Astrocyte of the spinal cord (primary cell): ENCODE measurements at regions not wholly inside any gene's neighbourhood (a gene's known extent, or its start where the extent isn't known, plus 50 kb on each side); places are given as distances from the start of the nearest gene placed in this dataset.

Experiments
- DNase-seq: peaks from one replicate; pipeline ENCODE4 v3.0.0; 2011; ENCODE audit warnings: low read depth, low spot score
- H3K4me3 ChIP-seq: 2 replicates; pipeline ENCODE4 v1.5.1; 2011; ENCODE audit warnings: low read depth, mild to moderate bottlenecking, low read length, moderate library complexity
- in situ Hi-C: cut with HindIII; loops from 2 replicates; pipeline ENCODE4 v1.10.0; 2017; ENCODE audit warnings: low sequenced_read_pairs
- TF ChIP-seq, protein P1 (sequence below): IDR thresholded peaks from 2 replicates; pipeline ENCODE4 v1.5.1; 2012; ENCODE audit warnings: low read depth, mild to moderate bottlenecking, low read length, inconsistent platforms

DNA sequence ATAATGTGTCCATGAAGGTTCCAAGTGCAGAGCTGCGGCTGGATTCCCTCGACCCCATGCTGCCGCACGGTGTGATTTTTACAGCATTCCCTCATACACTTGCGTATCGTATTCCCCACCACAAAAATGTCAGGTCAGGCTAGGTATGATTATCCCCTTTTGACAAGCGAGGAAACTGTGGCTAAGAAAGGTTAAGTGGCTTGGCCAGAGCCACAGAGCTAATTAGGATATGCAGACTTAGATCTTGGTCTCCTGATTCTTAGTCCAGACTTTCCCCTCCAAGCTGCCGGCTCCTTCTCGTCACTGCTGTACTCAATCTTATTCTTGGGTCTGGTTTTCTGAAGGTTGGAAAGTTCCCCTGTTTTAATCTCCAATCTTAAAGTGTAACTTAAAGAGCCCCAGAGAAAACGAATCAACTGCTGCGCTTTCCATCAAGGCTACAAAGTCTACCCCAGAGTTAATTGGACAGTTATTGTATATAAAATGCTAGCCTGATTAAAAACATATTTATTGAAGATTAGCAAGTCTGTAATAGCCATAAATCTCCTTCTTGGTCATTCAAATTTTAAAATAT is 176.6 kb downstream of the ADAMTS15 start:
- in situ Hi-C loops = no loop called here
- H3K4me3 ChIP-seq = no peak overlapping the region
- TF ChIP-seq, protein P1, sequence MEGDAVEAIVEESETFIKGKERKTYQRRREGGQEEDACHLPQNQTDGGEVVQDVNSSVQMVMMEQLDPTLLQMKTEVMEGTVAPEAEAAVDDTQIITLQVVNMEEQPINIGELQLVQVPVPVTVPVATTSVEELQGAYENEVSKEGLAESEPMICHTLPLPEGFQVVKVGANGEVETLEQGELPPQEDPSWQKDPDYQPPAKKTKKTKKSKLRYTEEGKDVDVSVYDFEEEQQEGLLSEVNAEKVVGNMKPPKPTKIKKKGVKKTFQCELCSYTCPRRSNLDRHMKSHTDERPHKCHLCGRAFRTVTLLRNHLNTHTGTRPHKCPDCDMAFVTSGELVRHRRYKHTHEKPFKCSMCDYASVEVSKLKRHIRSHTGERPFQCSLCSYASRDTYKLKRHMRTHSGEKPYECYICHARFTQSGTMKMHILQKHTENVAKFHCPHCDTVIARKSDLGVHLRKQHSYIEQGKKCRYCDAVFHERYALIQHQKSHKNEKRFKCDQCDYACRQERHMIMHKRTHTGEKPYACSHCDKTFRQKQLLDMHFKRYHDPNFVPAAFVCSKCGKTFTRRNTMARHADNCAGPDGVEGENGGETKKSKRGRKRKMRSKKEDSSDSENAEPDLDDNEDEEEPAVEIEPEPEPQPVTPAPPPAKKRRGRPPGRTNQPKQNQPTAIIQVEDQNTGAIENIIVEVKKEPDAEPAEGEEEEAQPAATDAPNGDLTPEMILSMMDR = no peak
- DNase-seq = no peak

- in situ Hi-C loops = no loop called here
- TF ChIP-seq, protein P1 = no peak
- H3K4me3 ChIP-seq = no peak overlapping the region
- DNase-seq = no peak
These were observed 177.3 kb downstream of the ADAMTS15 start for GRCh38 chr11:130625578-130626306.

DNA sequence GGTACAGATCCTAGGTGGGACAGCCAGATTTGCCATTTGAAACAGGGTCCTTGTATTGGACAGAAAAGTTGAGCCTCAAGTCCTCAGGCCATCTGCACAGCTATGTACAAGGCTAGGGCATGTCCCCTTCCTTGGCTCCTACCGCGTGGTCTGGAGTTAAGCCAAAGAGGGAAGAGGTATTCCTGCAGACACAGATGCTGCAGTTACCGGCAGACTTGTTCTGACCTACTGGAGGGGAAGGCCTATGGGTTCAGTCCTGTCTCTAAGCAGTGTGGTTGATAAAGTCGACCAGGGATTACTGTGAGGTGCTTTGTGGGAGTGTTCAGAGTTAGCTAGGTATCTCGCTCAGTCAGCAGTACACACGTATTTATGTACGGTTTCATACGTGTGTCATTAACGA is 180.6 kb downstream of the ADAMTS15 start:
- TF ChIP-seq, protein P1 = no peak
- H3K4me3 ChIP-seq = no peak overlapping the region
- DNase-seq = no peak
- in situ Hi-C loops = no loop called here

DNA sequence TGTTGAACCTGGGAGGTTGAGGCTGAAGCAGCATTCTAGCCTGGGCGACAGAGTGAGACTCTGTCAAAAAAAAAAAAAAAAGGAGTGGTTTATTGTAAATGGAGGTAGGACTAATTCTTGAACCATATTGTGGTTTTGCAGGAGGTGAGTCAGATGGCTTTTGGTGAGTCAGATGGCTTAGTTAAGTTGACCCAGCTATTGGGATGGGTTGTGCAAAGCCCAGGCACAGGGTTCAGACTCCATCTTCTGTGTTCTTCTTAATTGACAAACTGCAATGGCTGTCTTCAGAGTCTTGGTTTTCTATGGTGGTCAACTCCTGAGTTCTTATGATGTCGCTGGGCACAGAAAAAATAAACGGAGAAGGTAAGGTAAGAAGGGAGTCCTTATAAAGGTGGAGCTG is 182.7 kb downstream of the ADAMTS15 start:
- TF ChIP-seq, protein P1 = no peak
- DNase-seq = peak; percentile 92
- in situ Hi-C loops = no loop called here
- H3K4me3 ChIP-seq = no peak overlapping the region

GRCh38 chr11:130633466-130633865 is 185.0 kb downstream of the ADAMTS15 start:
- H3K4me3 ChIP-seq = no peak overlapping the region
- peak; percentile 53 for DNase-seq
- in situ Hi-C loops = no loop called here
- TF ChIP-seq, protein P1 = no peak

GRCh38 chr11:130634186-130634585 is 185.7 kb downstream of the ADAMTS15 start:
- no peak for DNase-seq
- in situ Hi-C loops = no loop called here
- TF ChIP-seq, protein P1 = no peak
- H3K4me3 ChIP-seq = no peak overlapping the region
